H9 (cell line): ENCODE measurements at regions not wholly inside any gene's neighbourhood (a gene's known extent, or its start where the extent isn't known, plus 50 kb on each side); places are given as distances from the start of the nearest gene placed in this dataset.

Experiments
- DNase-seq: peaks from one replicate; pipeline ENCODE4 v3.0.0-alpha.2; 2017
- H2AFZ ChIP-seq: one replicate; pipeline ENCODE4 v1.6.1; 2013; ENCODE audit warnings: mild to moderate bottlenecking, low read length, control low read depth, moderate library complexity
- H2AK5ac ChIP-seq: 2 replicates; pipeline ENCODE4 v1.6.1; 2013; ENCODE audit warnings: low read length, control low read depth, mixed read lengths; ENCODE audit not compliant: insufficient read length
- H2BK120ac ChIP-seq: one replicate; pipeline ENCODE4 v1.6.1; 2013; ENCODE audit warnings: low read depth, mild to moderate bottlenecking, low read length, control low read depth, inconsistent platforms; ENCODE audit not compliant: poor library complexity, severe bottlenecking
- H2BK12ac ChIP-seq: 2 replicates; pipeline ENCODE4 v1.6.1; 2013; ENCODE audit warnings: low read length, control low read depth, mixed read lengths, low read depth; ENCODE audit not compliant: insufficient read length
- H2BK15ac ChIP-seq: 2 replicates; pipeline ENCODE4 v1.6.1; 2013; ENCODE audit warnings: low read depth, low read length, control low read depth
- H2BK20ac ChIP-seq: one replicate; pipeline ENCODE4 v1.6.1; 2013; ENCODE audit warnings: low read depth, mild to moderate bottlenecking, low read length, control low read depth, inconsistent platforms; ENCODE audit not compliant: poor library complexity, severe bottlenecking
- H2BK5ac ChIP-seq: 2 replicates; pipeline ENCODE4 v1.6.1; 2013; ENCODE audit warnings: low read length, control low read depth, mixed read lengths; ENCODE audit not compliant: insufficient read length
- H3K14ac ChIP-seq: 2 replicates; pipeline ENCODE4 v1.6.1; 2013; ENCODE audit warnings: low read length, control low read depth; ENCODE audit not compliant: insufficient read depth
- H3K18ac ChIP-seq: 2 replicates; pipeline ENCODE4 v1.6.1; 2013; ENCODE audit warnings: low read depth, mild to moderate bottlenecking, mixed read lengths, low read length, control low read depth; ENCODE audit not compliant: insufficient read length
- H3K23ac ChIP-seq: 2 replicates; pipeline ENCODE4 v1.6.1; 2013; ENCODE audit warnings: low read length, control low read depth, mixed read lengths, low read depth; ENCODE audit not compliant: insufficient read length
- H3K23me2 ChIP-seq: 2 replicates; pipeline ENCODE4 v1.6.1; 2013; ENCODE audit warnings: low read depth, mild to moderate bottlenecking, mixed read lengths, low read length, control low read depth; ENCODE audit not compliant: insufficient read length, poor library complexity, severe bottlenecking
- H3K27ac ChIP-seq: 2 replicates; pipeline ENCODE4 v1.5.1; 2013; ENCODE audit warnings: low read length, control low read depth, mixed read lengths, low read depth; ENCODE audit not compliant: insufficient read length
- H3K27me3 ChIP-seq: 2 replicates; pipeline ENCODE4 v1.6.1; 2013; ENCODE audit warnings: low read length, control low read depth, inconsistent platforms; ENCODE audit not compliant: insufficient read depth
- H3K4ac ChIP-seq: 2 replicates; pipeline ENCODE4 v1.6.1; 2013; ENCODE audit warnings: low read depth, mild to moderate bottlenecking, control low read depth, inconsistent platforms, low read length, moderate library complexity
- H3K4me1 ChIP-seq: 2 replicates; pipeline ENCODE4 v1.6.1; 2013; ENCODE audit warnings: low read length, control low read depth, inconsistent platforms; ENCODE audit not compliant: insufficient read depth
- H3K4me2 ChIP-seq: 2 replicates; pipeline ENCODE4 v1.6.1; 2013; ENCODE audit warnings: low read length, control low read depth, mixed read lengths; ENCODE audit not compliant: insufficient read length, insufficient read depth
- H3K56ac ChIP-seq: 2 replicates; pipeline ENCODE4 v1.6.1; 2013; ENCODE audit warnings: low read depth, mild to moderate bottlenecking, mixed read lengths, low read length, control low read depth; ENCODE audit not compliant: insufficient read length
- H3K79me1 ChIP-seq: 2 replicates; pipeline ENCODE4 v1.6.1; 2013; ENCODE audit warnings: low read depth, mild to moderate bottlenecking, moderate library complexity, low read length, control low read depth, inconsistent platforms; ENCODE audit not compliant: insufficient read depth, poor library complexity, severe bottlenecking
- H3K79me2 ChIP-seq: 2 replicates; pipeline ENCODE4 v1.6.1; 2013; ENCODE audit warnings: low read length, control low read depth, inconsistent platforms; ENCODE audit not compliant: insufficient read depth
- H3K9ac ChIP-seq: 2 replicates; pipeline ENCODE4 v1.6.1; 2013; ENCODE audit warnings: low read length, control low read depth, mixed read lengths; ENCODE audit not compliant: insufficient read length; ENCODE audit errors: extremely low read depth
- H3K9me3 ChIP-seq: one replicate; pipeline ENCODE4 v1.6.1; 2013; ENCODE audit warnings: low read depth, low read length, inconsistent platforms; ENCODE audit not compliant: control insufficient read depth
- H3T11ph ChIP-seq: one replicate; pipeline ENCODE4 v1.6.1; 2013; ENCODE audit warnings: mild to moderate bottlenecking, low read length, control low read depth, inconsistent platforms
- H4K20me1 ChIP-seq: one replicate; pipeline ENCODE4 v1.6.1; 2013; ENCODE audit not compliant: control insufficient read depth, insufficient read length, insufficient read depth
- H4K5ac ChIP-seq: 2 replicates; pipeline ENCODE4 v1.6.1; 2013; ENCODE audit warnings: low read depth, mild to moderate bottlenecking, mixed read lengths, low read length, control low read depth; ENCODE audit not compliant: insufficient read length
- H4K8ac ChIP-seq: replicated peaks from 2 replicates; pipeline ENCODE4 v1.6.1; 2013; ENCODE audit warnings: low read length, control low read depth, mixed read lengths, low read depth; ENCODE audit not compliant: insufficient read length
- H4K91ac ChIP-seq: 2 replicates; pipeline ENCODE4 v1.6.1; 2013; ENCODE audit warnings: low read depth, mild to moderate bottlenecking, moderate library complexity, mixed read lengths, low read length, control low read depth; ENCODE audit not compliant: insufficient read length
- H3K27ac Mint-ChIP-seq, 3 experiments: 2 replicates in 2 of 3; 3 replicates in 1 of 3; pipeline ENCODE4 v1.8.0; 2020 to 2021; ENCODE audit warnings: mixed read lengths in 3 of 3, mild to moderate bottlenecking in 1 of 3, moderate library complexity in 1 of 3
- H3K27me3 Mint-ChIP-seq: 2 replicates; pipeline ENCODE4 v1.8.0; 2021; ENCODE audit warnings: low read depth, mild to moderate bottlenecking, moderate library complexity, mixed read lengths
- H3K36me3 Mint-ChIP-seq, 3 experiments: 2 replicates in 2 of 3; 3 replicates in 1 of 3; pipeline ENCODE4 v1.8.0; 2020 to 2021; ENCODE audit warnings: low read depth in 3 of 3, mixed read lengths in 3 of 3; ENCODE audit not compliant: insufficient read depth in 1 of 3
- H3K4me1 Mint-ChIP-seq, 2 experiments: 2 replicates each; pipeline ENCODE4 v1.8.0; 2020; ENCODE audit warnings: mixed read lengths in 2 of 2
- H3K4me3 Mint-ChIP-seq, 2 experiments: 2 replicates in 1 of 2; 3 replicates in 1 of 2; pipeline ENCODE4 v1.8.0; 2020 to 2021; ENCODE audit warnings: mild to moderate bottlenecking in 2 of 2, mixed read lengths in 2 of 2, moderate library complexity in 1 of 2
- H3K9me3 Mint-ChIP-seq, 2 experiments: 2 replicates in 1 of 2; 3 replicates in 1 of 2; pipeline ENCODE4 v1.8.0; 2020; ENCODE audit warnings: mild to moderate bottlenecking in 2 of 2, mixed read lengths in 2 of 2, moderate library complexity in 1 of 2
- CTCF ChIP-seq: fragments of 200-600 bp; sonication (generic); conservative IDR thresholded peaks from 3 replicates; pipeline ENCODE4 v1.8.0; 2021; ENCODE audit warnings: antibody characterized with exemption, mild to moderate bottlenecking
- WGBS: extraction: QIAGEN DNeasy Blood & Tissue Kit; methylation state at CpG from one replicate; pipeline ENCODE4 v1.1.7; 2013; ENCODE audit warnings: missing lambda C conversion rate, low lambda C conversion rate, mixed read lengths; ENCODE audit not compliant: insufficient read length; ENCODE audit errors: extremely low coverage; 5-methylcytosine and 5-hydroxymethylcytosine counted together

DNA sequence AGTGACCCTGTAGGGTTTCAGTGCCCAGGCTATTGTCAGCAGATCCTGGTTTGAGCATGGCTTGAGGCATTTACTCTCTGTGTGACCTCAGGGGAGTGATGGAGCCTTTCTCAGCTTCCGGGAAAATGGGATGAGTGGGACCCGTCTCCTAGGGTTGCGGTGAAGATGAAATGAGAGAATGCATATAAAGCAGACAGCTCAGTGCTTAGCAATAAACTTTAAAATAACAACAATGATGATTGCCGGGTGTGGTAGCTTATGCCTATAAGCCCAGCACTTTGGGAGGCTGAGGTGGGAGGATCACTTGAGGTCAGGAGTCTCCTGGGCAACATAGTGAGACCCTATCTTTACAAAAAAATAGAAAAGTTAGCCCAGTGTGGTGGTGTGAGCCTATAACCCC lies 106.0 kb upstream of the MTHFD1L start:
- Histone ChIP-seq H3K9me3 (no peaks in the 10 kb centered on the region), H2BK12ac (no peak overlapping the region), H3K27me3 (no peaks in the 10 kb centered on the region), H4K8ac (no peak overlapping the region), H3K27ac (no peak overlapping the region), H3T11ph (no peak overlapping the region), H3K23me2 (no peaks in the 10 kb centered on the region), H2BK120ac (no peak overlapping the region), H4K20me1 (no peaks in the 10 kb centered on the region), H2BK15ac (no peak overlapping the region), H2BK20ac (no peak overlapping the region), H3K14ac (no peak overlapping the region), H2BK5ac (no peak overlapping the region), H3K4ac (no peak overlapping the region), H4K5ac (no peak overlapping the region), H3K18ac (no peak overlapping the region), H3K56ac (no peak overlapping the region), H3K79me2 (no peaks in the 10 kb centered on the region), H3K79me1 (no peaks in the 10 kb centered on the region), H3K9ac (no peak overlapping the region), H2AFZ (no peak overlapping the region), H4K91ac (no peak overlapping the region), H2AK5ac (no peak overlapping the region), H3K4me2 (no peak overlapping the region), H3K23ac (no peak overlapping the region), H3K4me1 (no peaks in the 10 kb centered on the region)
- no peak overlapping the region for H3K4me3 Mint-ChIP-seq
- H3K27me3 Mint-ChIP-seq, result peaks cover 20% of the 10 kb centered on the region
- no peaks in the 10 kb centered on the region for H3K9me3 Mint-ChIP-seq
- H3K4me1 Mint-ChIP-seq, result peaks cover 4 to 13% of the 10 kb centered on the region in 2 experiments; a peak in 3 of 4 replicates
- DNase-seq, result no peak
- no peaks in the 10 kb centered on the region; a peak in 1 of 7 replicates for H3K36me3 Mint-ChIP-seq
- no peak overlapping the region for H3K27ac Mint-ChIP-seq
- WGBS, result no CpG with 5 or more reads among the region's 4 CpGs
- no peak for TF ChIP-seq CTCF
